ENCODE measurements at regions not wholly inside any gene's neighbourhood (a gene's known extent, or its start where the extent isn't known, plus 50 kb on each side); places are given as distances from the start of the nearest gene placed in this dataset.
"Not testable (repeated sequence)": the region's sequence is repeated elsewhere in the genome, so short reads cannot be mapped to it uniquely, and the experiment has no call there.

DNA sequence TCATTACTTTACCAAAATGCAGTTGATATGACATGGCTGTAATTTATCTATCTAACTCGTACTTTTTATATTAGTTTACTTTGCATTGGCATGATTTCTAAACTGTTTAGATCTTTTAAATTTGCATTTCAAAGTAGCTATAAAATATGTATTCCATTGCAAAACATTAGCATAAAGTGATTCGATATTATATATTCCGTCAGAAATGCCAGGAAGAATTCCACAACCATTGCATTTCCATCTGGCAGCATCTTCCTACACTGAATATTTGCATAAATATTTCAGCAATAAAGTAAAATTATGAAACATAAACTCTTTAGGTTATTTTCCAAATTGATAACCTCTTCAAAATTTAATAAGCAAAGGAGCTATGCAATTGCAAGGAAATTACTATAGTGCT is 546.6 kb downstream of the MFSD1 start:
- Histone ChIP-seq H3K4me3 (ENCODE audit: low read depth in 1 of 2, low read length in 2 of 2) (no peak overlapping the region), H3K27ac (ENCODE audit: low read depth, low read length) (no peak overlapping the region), H3K9ac (ENCODE audit: low read depth in 1 of 2, low read length in 2 of 2) (no peak overlapping the region), H3K9me3 (ENCODE audit: control insufficient read depth in 1 of 2, low read length in 2 of 2) (no peaks in the 10 kb centered on the region), H3K27me3 (ENCODE audit: control insufficient read depth in 1 of 2, insufficient read depth in 2 of 2, low read length in 2 of 2) (no peaks in the 10 kb centered on the region), H3K4me1 (ENCODE audit: control insufficient read depth in 1 of 2, insufficient read depth in 2 of 2, low read length in 2 of 2) (no peaks in the 10 kb centered on the region), H3K36me3 (ENCODE audit: control insufficient read depth in 1 of 2, insufficient read depth in 2 of 2, low read length in 2 of 2) (no peaks in the 10 kb centered on the region)

DNA sequence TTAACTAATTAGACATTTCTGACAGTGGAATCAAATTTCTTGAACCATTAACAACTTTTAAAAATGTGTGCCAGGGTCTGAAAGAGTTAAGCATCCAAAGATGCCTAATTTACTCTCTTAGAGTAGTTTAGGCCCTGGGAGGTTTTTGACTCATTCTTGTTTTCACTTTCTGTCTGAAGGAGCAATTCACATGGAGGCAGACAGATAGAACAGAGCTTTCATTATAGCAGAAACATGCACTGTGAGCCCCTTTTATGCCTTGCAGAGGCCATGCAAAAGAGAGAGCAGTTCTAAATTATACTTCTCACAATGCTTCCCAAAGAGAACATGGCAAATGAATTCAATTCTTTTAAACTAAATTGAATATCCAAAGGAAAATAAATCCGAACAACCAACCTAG is 554.8 kb downstream of the MFSD1 start:
- no peak overlapping the region for H3K4me3 ChIP-seq (ENCODE audit: low read depth in 1 of 2, low read length in 2 of 2)
- no peak overlapping the region for H3K27ac ChIP-seq (ENCODE audit: low read depth, low read length)
- no peaks in the 10 kb centered on the region for H3K27me3 ChIP-seq (ENCODE audit: control insufficient read depth in 1 of 2, insufficient read depth in 2 of 2, low read length in 2 of 2)
- H3K9ac ChIP-seq (ENCODE audit: low read depth in 1 of 2, low read length in 2 of 2): no peak overlapping the region
- H3K9me3 ChIP-seq (ENCODE audit: control insufficient read depth in 1 of 2, low read length in 2 of 2): no peaks in the 10 kb centered on the region
- H3K4me1 ChIP-seq (ENCODE audit: control insufficient read depth in 1 of 2, insufficient read depth in 2 of 2, low read length in 2 of 2): no peaks in the 10 kb centered on the region
- H3K36me3 ChIP-seq (ENCODE audit: control insufficient read depth in 1 of 2, insufficient read depth in 2 of 2, low read length in 2 of 2): no peaks in the 10 kb centered on the region

DNA sequence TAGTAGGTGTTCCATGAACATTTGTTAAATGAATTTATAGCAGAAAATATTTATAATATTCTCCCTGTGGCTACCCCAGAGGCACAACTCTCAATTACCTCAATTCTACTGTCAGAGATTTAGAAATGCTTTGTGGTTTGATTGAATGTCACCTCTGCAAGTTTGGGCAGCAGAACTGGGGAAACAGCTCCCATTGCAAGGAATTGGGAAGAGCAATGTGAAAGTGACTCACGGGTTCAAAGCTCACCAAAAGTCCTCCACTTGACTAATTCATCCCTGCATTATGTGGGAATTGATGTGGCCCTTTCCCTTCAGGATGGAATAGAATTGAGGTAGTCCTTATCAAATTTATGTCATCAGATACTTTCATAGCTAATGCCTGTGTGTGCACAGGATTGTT is 562.7 kb downstream of the MFSD1 start:
- H3K27me3 ChIP-seq (ENCODE audit: control insufficient read depth in 1 of 2, insufficient read depth in 2 of 2, low read length in 2 of 2): no peaks in the 10 kb centered on the region
- H3K27ac ChIP-seq (ENCODE audit: low read depth, low read length): no peak overlapping the region
- no peaks in the 10 kb centered on the region for H3K36me3 ChIP-seq (ENCODE audit: control insufficient read depth in 1 of 2, insufficient read depth in 2 of 2, low read length in 2 of 2)
- H3K9me3 ChIP-seq (ENCODE audit: control insufficient read depth in 1 of 2, low read length in 2 of 2): no peaks in the 10 kb centered on the region
- no peaks in the 10 kb centered on the region for H3K4me1 ChIP-seq (ENCODE audit: control insufficient read depth in 1 of 2, insufficient read depth in 2 of 2, low read length in 2 of 2)
- no peak overlapping the region for H3K4me3 ChIP-seq (ENCODE audit: low read depth in 1 of 2, low read length in 2 of 2)
- H3K9ac ChIP-seq (ENCODE audit: low read depth in 1 of 2, low read length in 2 of 2): no peak overlapping the region

DNA sequence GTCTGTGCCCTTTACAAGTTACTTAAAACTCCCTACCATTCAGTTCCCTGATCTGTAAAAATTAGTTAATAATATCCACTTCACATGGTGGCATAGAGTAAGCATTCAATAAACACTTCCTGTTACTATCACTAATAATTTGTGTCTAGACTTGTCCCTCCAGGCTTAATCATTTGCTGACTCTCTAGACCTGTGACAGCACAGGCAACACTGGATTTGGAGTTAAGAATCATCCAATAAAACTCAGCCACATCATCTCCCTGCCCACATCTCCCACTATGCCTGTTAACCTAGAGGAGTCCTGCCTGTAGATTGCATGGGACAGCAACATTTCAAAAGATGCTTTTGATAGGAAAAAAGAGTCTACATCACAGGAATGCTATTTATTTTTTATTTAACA is 564.6 kb downstream of the MFSD1 start:
- H3K27me3 ChIP-seq (ENCODE audit: control insufficient read depth in 1 of 2, insufficient read depth in 2 of 2, low read length in 2 of 2): no peaks in the 10 kb centered on the region
- H3K36me3 ChIP-seq (ENCODE audit: control insufficient read depth in 1 of 2, insufficient read depth in 2 of 2, low read length in 2 of 2): no peaks in the 10 kb centered on the region
- no peak overlapping the region for H3K4me3 ChIP-seq (ENCODE audit: low read depth in 1 of 2, low read length in 2 of 2)
- H3K4me1 ChIP-seq (ENCODE audit: control insufficient read depth in 1 of 2, insufficient read depth in 2 of 2, low read length in 2 of 2): no peaks in the 10 kb centered on the region
- H3K9ac ChIP-seq (ENCODE audit: low read depth in 1 of 2, low read length in 2 of 2): no peak overlapping the region
- H3K27ac ChIP-seq (ENCODE audit: low read depth, low read length): no peak overlapping the region
- H3K9me3 ChIP-seq (ENCODE audit: control insufficient read depth in 1 of 2, low read length in 2 of 2): no peaks in the 10 kb centered on the region

DNA sequence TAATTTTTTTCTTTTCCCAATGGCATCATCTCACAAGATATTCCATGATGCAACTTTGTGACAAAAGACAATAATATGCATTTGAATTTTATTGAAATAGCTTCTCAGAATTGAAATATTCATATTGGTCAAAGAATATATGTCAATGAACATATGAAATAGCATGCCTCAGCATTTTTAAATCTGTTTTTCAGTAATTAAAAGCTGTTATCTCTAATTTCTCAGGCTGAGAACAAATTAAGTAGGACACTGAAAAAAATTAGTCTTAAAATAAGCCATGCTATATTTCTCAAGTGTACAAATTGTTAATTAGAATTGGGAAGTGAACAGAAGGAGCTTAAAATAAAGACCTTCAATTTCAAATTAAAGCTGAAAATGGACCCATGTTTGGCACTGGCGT is 570.1 kb downstream of the MFSD1 start:
- Histone ChIP-seq H3K4me1 (ENCODE audit: control insufficient read depth in 1 of 2, insufficient read depth in 2 of 2, low read length in 2 of 2) (no peaks in the 10 kb centered on the region), H3K36me3 (ENCODE audit: control insufficient read depth in 1 of 2, insufficient read depth in 2 of 2, low read length in 2 of 2) (no peaks in the 10 kb centered on the region), H3K9me3 (ENCODE audit: control insufficient read depth in 1 of 2, low read length in 2 of 2) (no peaks in the 10 kb centered on the region), H3K27me3 (ENCODE audit: control insufficient read depth in 1 of 2, insufficient read depth in 2 of 2, low read length in 2 of 2) (no peaks in the 10 kb centered on the region), H3K9ac (ENCODE audit: low read depth in 1 of 2, low read length in 2 of 2) (no peak overlapping the region), H3K27ac (ENCODE audit: low read depth, low read length) (no peak overlapping the region), H3K4me3 (ENCODE audit: low read depth in 1 of 2, low read length in 2 of 2) (no peak overlapping the region)

DNA sequence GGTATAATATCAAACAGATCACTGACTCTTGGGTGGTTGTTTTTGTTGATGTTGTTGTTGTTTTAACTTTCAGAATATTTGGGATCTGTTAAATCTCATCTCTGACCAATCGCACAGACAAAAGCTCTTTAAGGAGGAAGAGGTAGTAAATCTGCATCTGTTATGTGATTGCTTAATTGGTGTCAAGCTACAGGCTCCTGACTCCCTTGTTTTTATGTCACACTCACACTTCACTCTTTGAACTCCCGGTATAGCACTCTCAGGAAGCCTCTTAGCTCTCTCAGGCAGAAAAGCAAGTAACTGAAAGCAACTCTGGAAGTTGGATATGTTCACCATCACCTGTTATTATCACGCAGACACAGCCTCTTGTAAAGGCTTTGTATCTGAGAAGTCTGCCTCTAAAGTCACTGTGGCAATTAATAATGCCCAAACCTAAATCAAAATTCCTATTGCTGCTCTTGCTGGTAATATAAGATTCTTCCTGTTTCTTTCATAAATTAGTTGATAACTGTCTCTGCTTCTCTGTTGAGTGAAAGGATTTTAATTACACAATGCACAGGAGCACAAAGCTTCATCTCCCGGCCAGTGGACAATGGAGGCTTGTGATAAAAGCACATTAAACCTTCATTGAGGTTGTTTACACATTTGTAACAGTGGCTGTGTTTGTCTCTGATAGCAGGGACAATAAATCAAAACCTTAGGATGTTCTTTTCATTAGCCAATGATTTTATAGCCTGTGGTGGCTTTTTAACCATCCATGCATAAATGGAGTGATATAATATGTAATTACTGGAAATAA is 576.7 kb downstream of the MFSD1 start:
- H3K27ac ChIP-seq (ENCODE audit: low read depth, low read length): no peak overlapping the region
- no peaks in the 10 kb centered on the region for H3K36me3 ChIP-seq (ENCODE audit: control insufficient read depth in 1 of 2, insufficient read depth in 2 of 2, low read length in 2 of 2)
- no peaks in the 10 kb centered on the region for H3K27me3 ChIP-seq (ENCODE audit: control insufficient read depth in 1 of 2, insufficient read depth in 2 of 2, low read length in 2 of 2)
- no peaks in the 10 kb centered on the region for H3K4me1 ChIP-seq (ENCODE audit: control insufficient read depth in 1 of 2, insufficient read depth in 2 of 2, low read length in 2 of 2)
- H3K9me3 ChIP-seq (ENCODE audit: control insufficient read depth in 1 of 2, low read length in 2 of 2): no peaks in the 10 kb centered on the region
- no peak overlapping the region for H3K9ac ChIP-seq (ENCODE audit: low read depth in 1 of 2, low read length in 2 of 2)
- no peak overlapping the region for H3K4me3 ChIP-seq (ENCODE audit: low read depth in 1 of 2, low read length in 2 of 2)

DNA sequence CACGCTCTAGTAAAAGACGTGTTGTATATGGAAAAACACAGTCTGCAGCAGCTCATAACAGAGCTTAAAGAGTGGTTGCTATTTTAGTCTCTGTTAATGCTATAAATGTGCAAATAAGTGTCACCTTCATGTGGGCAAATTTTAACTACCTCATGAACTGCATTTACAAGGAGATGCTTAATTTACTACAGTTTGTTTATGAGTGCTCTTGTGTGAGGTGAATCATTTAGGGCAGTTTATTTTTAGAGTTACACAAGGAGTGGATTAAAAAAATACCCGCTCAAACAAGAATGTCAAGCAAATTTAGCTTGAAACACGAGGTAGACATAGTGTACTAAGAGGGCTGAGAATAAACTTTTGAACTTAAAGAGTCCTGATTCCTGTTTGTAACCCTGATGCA is 579.0 kb downstream of the MFSD1 start:
- Histone ChIP-seq H3K9ac (ENCODE audit: low read depth in 1 of 2, low read length in 2 of 2) (no peak overlapping the region), H3K27ac (ENCODE audit: low read depth, low read length) (no peak overlapping the region), H3K27me3 (ENCODE audit: control insufficient read depth in 1 of 2, insufficient read depth in 2 of 2, low read length in 2 of 2) (no peaks in the 10 kb centered on the region), H3K9me3 (ENCODE audit: control insufficient read depth in 1 of 2, low read length in 2 of 2) (no peaks in the 10 kb centered on the region), H3K4me3 (ENCODE audit: low read depth in 1 of 2, low read length in 2 of 2) (no peak overlapping the region), H3K4me1 (ENCODE audit: control insufficient read depth in 1 of 2, insufficient read depth in 2 of 2, low read length in 2 of 2) (no peaks in the 10 kb centered on the region), H3K36me3 (ENCODE audit: control insufficient read depth in 1 of 2, insufficient read depth in 2 of 2, low read length in 2 of 2) (no peaks in the 10 kb centered on the region)

DNA sequence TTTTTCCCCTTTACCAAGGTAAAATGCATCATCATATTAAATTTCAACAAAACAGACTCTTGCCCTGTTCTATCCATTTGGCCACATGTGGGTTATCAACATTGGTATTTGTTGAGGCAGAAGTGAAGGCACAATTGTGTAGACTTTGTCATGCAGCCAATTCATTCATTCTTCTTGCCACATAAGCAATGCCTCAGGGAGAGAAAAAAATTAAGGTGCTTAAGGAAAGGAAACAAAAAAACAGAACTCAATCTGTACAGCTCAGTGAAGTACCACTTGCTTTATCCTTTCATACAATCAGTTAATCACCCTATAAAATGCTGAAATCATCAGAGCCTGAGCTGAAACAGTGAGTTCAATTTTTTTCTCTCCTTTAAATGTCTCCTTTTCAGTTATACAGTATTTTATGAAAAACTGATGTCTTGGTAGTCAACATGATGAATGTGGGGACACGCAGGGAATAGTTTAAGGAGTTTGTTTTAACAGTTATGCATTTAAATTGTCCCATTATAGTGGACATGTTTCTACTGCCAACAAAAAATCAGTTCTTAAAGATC is 588.9 kb downstream of the MFSD1 start:
- H3K9me3 ChIP-seq (ENCODE audit: control insufficient read depth in 1 of 2, low read length in 2 of 2): peaks cover 3 to 5% of the 10 kb centered on the region in 2 donors
- no peak overlapping the region for H3K27ac ChIP-seq (ENCODE audit: low read depth, low read length)
- H3K36me3 ChIP-seq (ENCODE audit: control insufficient read depth in 1 of 2, insufficient read depth in 2 of 2, low read length in 2 of 2): no peaks in the 10 kb centered on the region
- H3K27me3 ChIP-seq (ENCODE audit: control insufficient read depth in 1 of 2, insufficient read depth in 2 of 2, low read length in 2 of 2): no peaks in the 10 kb centered on the region
- no peak overlapping the region for H3K9ac ChIP-seq (ENCODE audit: low read depth in 1 of 2, low read length in 2 of 2)
- no peaks in the 10 kb centered on the region for H3K4me1 ChIP-seq (ENCODE audit: control insufficient read depth in 1 of 2, insufficient read depth in 2 of 2, low read length in 2 of 2)
- H3K4me3 ChIP-seq (ENCODE audit: low read depth in 1 of 2, low read length in 2 of 2): no peak overlapping the region

DNA sequence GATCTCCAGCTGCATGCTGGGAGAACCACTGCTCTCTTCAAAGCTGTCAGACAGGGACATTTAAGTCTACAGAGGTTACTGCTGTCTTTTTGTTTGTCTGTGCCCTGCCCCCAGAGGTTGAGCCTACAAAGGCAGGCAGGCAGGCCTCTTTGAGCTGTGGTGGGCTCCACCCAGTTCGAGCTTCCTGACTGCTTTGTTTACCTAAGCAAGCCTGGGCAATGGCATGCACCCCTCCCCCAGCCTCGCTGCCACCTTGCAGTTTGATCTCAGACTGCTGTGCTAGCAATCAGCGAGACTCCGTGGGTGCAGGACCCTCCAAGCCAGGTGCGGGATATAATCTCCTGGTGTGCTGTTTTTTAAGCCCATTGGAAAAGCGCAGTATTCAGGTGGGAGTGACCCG is 591.0 kb upstream of the IL12A start:
- H3K4me3 ChIP-seq (ENCODE audit: low read depth in 1 of 2, low read length in 2 of 2); H3K9me3 ChIP-seq (ENCODE audit: control insufficient read depth in 1 of 2, low read length in 2 of 2); H3K27ac ChIP-seq (ENCODE audit: low read depth, low read length); H3K4me1 ChIP-seq (ENCODE audit: control insufficient read depth in 1 of 2, insufficient read depth in 2 of 2, low read length in 2 of 2); H3K36me3 ChIP-seq (ENCODE audit: control insufficient read depth in 1 of 2, insufficient read depth in 2 of 2, low read length in 2 of 2); H3K9ac ChIP-seq (ENCODE audit: low read depth in 1 of 2, low read length in 2 of 2); H3K27me3 ChIP-seq (ENCODE audit: control insufficient read depth in 1 of 2, insufficient read depth in 2 of 2, low read length in 2 of 2): not testable (repeated sequence)

DNA sequence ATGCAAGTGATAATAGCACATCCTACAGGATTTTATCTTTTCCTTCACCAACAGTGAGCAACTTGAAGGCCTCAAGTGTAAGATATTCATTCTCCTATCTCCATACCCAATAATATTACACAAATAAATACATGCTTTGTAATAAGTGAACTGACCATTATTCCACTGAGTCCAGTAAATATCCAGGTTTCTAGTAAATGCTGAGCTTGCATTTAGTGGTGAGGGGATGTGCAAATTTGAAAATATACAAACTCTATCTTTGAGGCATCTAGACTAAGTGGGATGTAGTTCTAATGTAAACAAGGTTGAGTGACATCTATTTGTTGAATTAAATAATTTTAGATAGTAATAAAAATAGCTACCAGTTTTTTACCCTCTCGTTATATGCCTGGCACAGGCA is 587.6 kb upstream of the IL12A start:
- Histone ChIP-seq H3K4me3 (ENCODE audit: low read depth in 1 of 2, low read length in 2 of 2) (no peak overlapping the region), H3K27me3 (ENCODE audit: control insufficient read depth in 1 of 2, insufficient read depth in 2 of 2, low read length in 2 of 2) (no peaks in the 10 kb centered on the region), H3K36me3 (ENCODE audit: control insufficient read depth in 1 of 2, insufficient read depth in 2 of 2, low read length in 2 of 2) (no peaks in the 10 kb centered on the region), H3K9ac (ENCODE audit: low read depth in 1 of 2, low read length in 2 of 2) (no peak overlapping the region), H3K4me1 (ENCODE audit: control insufficient read depth in 1 of 2, insufficient read depth in 2 of 2, low read length in 2 of 2) (no peaks in the 10 kb centered on the region), H3K27ac (ENCODE audit: low read depth, low read length) (no peak overlapping the region), H3K9me3 (ENCODE audit: control insufficient read depth in 1 of 2, low read length in 2 of 2) (peaks cover 0 to 7% of the 10 kb centered on the region in 2 donors)
